Neural cell (in vitro differentiated cells): ENCODE measurements at regions not wholly inside any gene's neighbourhood (a gene's known extent, or its start where the extent isn't known, plus 50 kb on each side); places are given as distances from the start of the nearest gene placed in this dataset.

Experiments used
- H2AFZ ChIP-seq: fragments of 200-600, 300-800 bp; sonication (generic), shearing (Covaris generic); 2 replicates; pipeline ENCODE4 v1.6.0; 2014; ENCODE audit warnings: low read depth, mild to moderate bottlenecking, antibody characterized with exemption, low read length, moderate library complexity
- H3F3A ChIP-seq: fragments of 200-600 bp; shearing (Covaris generic); 2 replicates; pipeline ENCODE4 v1.6.1; 2016; ENCODE audit warnings: mild to moderate bottlenecking, moderate library complexity, mixed read lengths, antibody characterized with exemption, low read length; ENCODE audit not compliant: insufficient read depth, poor library complexity, severe bottlenecking
- H3K27ac ChIP-seq: fragments of 200-600, 300-800 bp; sonication (generic), shearing (Covaris generic); 2 replicates; pipeline ENCODE4 v1.5.1; 2014; ENCODE audit warnings: mild to moderate bottlenecking, low read length, moderate library complexity
- H3K27me3 ChIP-seq: fragments of 300-800, 200-600 bp; sonication (generic), shearing (Covaris generic); 2 replicates; pipeline ENCODE4 v1.6.0; 2014; ENCODE audit warnings: mild to moderate bottlenecking, low read depth, low read length, moderate library complexity; ENCODE audit not compliant: insufficient read depth
- H3K36me3 ChIP-seq: fragments of 300-800, 200-600 bp; sonication (generic), shearing (Covaris generic); 2 replicates; pipeline ENCODE4 v1.5.1; 2014; ENCODE audit warnings: mild to moderate bottlenecking, antibody characterized with exemption, low read length, moderate library complexity; ENCODE audit not compliant: insufficient read depth
- H3K4me2 ChIP-seq: fragments of 300-800, 200-600 bp; sonication (generic), shearing (Covaris generic); 2 replicates; pipeline ENCODE4 v1.6.0; 2014; ENCODE audit warnings: mild to moderate bottlenecking, low read length
- H3K4me3 ChIP-seq: fragments of 300-800, 200-600 bp; sonication (generic), shearing (Covaris generic); 2 replicates; pipeline ENCODE4 v1.5.1; 2014; ENCODE audit warnings: mild to moderate bottlenecking, low read length, moderate library complexity
- H3K79me2 ChIP-seq: fragments of 200-600 bp; shearing (Covaris generic); replicated peaks from 2 replicates; pipeline ENCODE4 v1.6.0; 2014; ENCODE audit warnings: mild to moderate bottlenecking, low read length, moderate library complexity; ENCODE audit not compliant: insufficient read depth
- H3K9ac ChIP-seq: fragments of 300-800, 200-600 bp; sonication (generic), shearing (Covaris generic); 2 replicates; pipeline ENCODE4 v1.6.1; 2016; ENCODE audit warnings: mild to moderate bottlenecking, low read length, mixed read lengths
- H3K9me2 ChIP-seq: fragments of 200-600 bp; shearing (Covaris generic); 2 replicates; pipeline ENCODE4 v1.6.1; 2016; ENCODE audit warnings: mild to moderate bottlenecking, low read length, mixed read lengths; ENCODE audit not compliant: insufficient read depth
- H3K9me3 ChIP-seq: fragments of 200-600, 300-800 bp; sonication (generic), shearing (Covaris generic); 2 replicates; pipeline ENCODE4 v1.6.1; 2016; ENCODE audit warnings: mild to moderate bottlenecking, mixed run types, low read length, moderate library complexity, mixed read lengths
- H4K20me1 ChIP-seq: fragments of 200-600 bp; shearing (Covaris generic); 2 replicates; pipeline ENCODE4 v1.6.1; 2016; ENCODE audit warnings: mild to moderate bottlenecking, mixed run types; ENCODE audit not compliant: insufficient read depth
- EP300 ChIP-seq: fragments of 450-650 bp; conservative IDR thresholded peaks from 2 replicates; pipeline ENCODE4 v1.6.1; 2014; ENCODE audit warnings: antibody characterized with exemption, mild to moderate bottlenecking, moderate library complexity; ENCODE audit not compliant: poor library complexity, severe bottlenecking
- EZH2 ChIP-seq: fragments of 200-600, 300-800 bp; shearing (Covaris generic), sonication (generic); IDR thresholded peaks from 2 replicates; pipeline ENCODE4 v1.6.1; 2014; ENCODE audit warnings: antibody characterized with exemption, low read length, borderline replicate concordance, mild to moderate bottlenecking; ENCODE audit not compliant: insufficient read depth, poor library complexity, severe bottlenecking
- MXI1 ChIP-seq: fragments of 450-650 bp; conservative IDR thresholded peaks from 2 replicates; pipeline ENCODE4 v1.6.1; 2014; ENCODE audit warnings: antibody characterized with exemption, mild to moderate bottlenecking; ENCODE audit not compliant: poor library complexity, severe bottlenecking
- POLR2AphosphoS5 ChIP-seq: IDR thresholded peaks from 2 replicates; pipeline ENCODE4 v1.6.1; 2012
- RAD21 ChIP-seq: fragments of 450-650 bp; conservative IDR thresholded peaks from 2 replicates; pipeline ENCODE4 v1.6.1; 2014; ENCODE audit warnings: antibody characterized with exemption, mild to moderate bottlenecking, moderate library complexity
- SMC3 ChIP-seq: fragments of 450-650 bp; conservative IDR thresholded peaks from 2 replicates; pipeline ENCODE4 v1.6.1; 2014; ENCODE audit warnings: antibody characterized with exemption, mild to moderate bottlenecking, moderate library complexity; ENCODE audit not compliant: poor library complexity
- TAF1 ChIP-seq: IDR thresholded peaks from 2 replicates; pipeline ENCODE4 v1.6.1; 2012; ENCODE audit warnings: low read depth
- TF ChIP-seq, protein P1 (sequence below): IDR thresholded peaks from 2 replicates; pipeline ENCODE4 v1.6.1; 2012; ENCODE audit warnings: borderline replicate concordance
- TF ChIP-seq, protein P2 (sequence below): fragments of 450-650 bp; IDR thresholded peaks from 2 replicates; pipeline ENCODE4 v1.5.1; 2014; ENCODE audit warnings: antibody characterized with exemption, mild to moderate bottlenecking, moderate library complexity; ENCODE audit not compliant: poor library complexity, severe bottlenecking

DNA sequence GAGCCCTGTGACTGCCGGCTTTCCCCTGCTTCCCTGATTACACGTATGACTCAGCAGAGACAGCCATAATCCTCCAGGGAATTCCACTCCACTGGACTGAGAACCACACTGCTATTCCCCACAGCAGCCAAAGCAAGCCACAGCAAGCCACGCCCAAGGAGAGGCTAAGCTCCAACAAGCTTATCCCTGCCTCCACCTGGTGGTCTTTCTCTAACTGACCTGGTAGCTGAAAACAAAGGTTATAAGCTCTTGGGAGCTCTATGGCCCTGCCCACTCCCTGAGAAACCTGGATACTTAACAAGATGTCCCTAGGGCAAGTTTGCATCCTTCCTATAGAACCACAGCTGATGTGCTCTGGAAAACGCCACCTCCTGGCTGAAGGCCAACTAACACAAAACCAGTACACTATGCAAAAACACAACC lies 613.7 kb upstream of the CDH18 start:
- no peak overlapping the region for H3K9ac ChIP-seq
- TF ChIP-seq EP300 (no peak), EZH2 (no peak), POLR2AphosphoS5 (no peak), TAF1 (no peak), RAD21 (no peak), SMC3 (no peak), MXI1 (no peak)
- TF ChIP-seq, protein P1, sequence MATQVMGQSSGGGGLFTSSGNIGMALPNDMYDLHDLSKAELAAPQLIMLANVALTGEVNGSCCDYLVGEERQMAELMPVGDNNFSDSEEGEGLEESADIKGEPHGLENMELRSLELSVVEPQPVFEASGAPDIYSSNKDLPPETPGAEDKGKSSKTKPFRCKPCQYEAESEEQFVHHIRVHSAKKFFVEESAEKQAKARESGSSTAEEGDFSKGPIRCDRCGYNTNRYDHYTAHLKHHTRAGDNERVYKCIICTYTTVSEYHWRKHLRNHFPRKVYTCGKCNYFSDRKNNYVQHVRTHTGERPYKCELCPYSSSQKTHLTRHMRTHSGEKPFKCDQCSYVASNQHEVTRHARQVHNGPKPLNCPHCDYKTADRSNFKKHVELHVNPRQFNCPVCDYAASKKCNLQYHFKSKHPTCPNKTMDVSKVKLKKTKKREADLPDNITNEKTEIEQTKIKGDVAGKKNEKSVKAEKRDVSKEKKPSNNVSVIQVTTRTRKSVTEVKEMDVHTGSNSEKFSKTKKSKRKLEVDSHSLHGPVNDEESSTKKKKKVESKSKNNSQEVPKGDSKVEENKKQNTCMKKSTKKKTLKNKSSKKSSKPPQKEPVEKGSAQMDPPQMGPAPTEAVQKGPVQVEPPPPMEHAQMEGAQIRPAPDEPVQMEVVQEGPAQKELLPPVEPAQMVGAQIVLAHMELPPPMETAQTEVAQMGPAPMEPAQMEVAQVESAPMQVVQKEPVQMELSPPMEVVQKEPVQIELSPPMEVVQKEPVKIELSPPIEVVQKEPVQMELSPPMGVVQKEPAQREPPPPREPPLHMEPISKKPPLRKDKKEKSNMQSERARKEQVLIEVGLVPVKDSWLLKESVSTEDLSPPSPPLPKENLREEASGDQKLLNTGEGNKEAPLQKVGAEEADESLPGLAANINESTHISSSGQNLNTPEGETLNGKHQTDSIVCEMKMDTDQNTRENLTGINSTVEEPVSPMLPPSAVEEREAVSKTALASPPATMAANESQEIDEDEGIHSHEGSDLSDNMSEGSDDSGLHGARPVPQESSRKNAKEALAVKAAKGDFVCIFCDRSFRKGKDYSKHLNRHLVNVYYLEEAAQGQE = no peak
- TF ChIP-seq, protein P2, sequence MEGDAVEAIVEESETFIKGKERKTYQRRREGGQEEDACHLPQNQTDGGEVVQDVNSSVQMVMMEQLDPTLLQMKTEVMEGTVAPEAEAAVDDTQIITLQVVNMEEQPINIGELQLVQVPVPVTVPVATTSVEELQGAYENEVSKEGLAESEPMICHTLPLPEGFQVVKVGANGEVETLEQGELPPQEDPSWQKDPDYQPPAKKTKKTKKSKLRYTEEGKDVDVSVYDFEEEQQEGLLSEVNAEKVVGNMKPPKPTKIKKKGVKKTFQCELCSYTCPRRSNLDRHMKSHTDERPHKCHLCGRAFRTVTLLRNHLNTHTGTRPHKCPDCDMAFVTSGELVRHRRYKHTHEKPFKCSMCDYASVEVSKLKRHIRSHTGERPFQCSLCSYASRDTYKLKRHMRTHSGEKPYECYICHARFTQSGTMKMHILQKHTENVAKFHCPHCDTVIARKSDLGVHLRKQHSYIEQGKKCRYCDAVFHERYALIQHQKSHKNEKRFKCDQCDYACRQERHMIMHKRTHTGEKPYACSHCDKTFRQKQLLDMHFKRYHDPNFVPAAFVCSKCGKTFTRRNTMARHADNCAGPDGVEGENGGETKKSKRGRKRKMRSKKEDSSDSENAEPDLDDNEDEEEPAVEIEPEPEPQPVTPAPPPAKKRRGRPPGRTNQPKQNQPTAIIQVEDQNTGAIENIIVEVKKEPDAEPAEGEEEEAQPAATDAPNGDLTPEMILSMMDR = no peak
- no peak overlapping the region for H2AFZ ChIP-seq
- H3K27me3 ChIP-seq = no peaks in the 10 kb centered on the region
- H3K36me3 ChIP-seq = no peaks in the 10 kb centered on the region
- no peaks in the 10 kb centered on the region for H3K9me3 ChIP-seq
- H3K9me2 ChIP-seq = no peaks in the 10 kb centered on the region
- H4K20me1 ChIP-seq = no peaks in the 10 kb centered on the region
- H3K79me2 ChIP-seq = no peaks in the 10 kb centered on the region
- H3F3A ChIP-seq = no peaks in the 10 kb centered on the region
- no peak overlapping the region for H3K4me3 ChIP-seq
- H3K4me2 ChIP-seq = no peak overlapping the region
- no peak overlapping the region for H3K27ac ChIP-seq

DNA sequence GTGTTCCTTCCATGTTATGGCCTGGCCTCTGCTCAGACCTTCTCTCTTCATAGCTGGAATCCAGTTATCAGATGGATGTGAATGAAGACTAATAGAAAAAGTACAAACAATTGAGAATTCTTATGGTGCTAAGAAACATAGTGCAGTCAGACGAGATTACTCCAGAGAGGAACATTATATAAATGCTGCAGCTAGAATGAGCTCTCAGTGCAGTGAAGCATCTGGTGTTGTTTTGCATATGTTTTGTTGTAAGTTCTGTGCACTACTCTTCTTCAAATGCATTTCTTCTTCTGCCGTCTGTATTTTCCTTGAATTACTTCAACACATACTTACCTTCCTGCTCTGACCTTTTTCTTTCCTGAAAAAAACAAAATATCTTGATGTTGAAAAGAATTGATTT lies 602.4 kb upstream of the CDH18 start:
- H3K4me2 ChIP-seq = no peak overlapping the region
- no peak overlapping the region for H3K4me3 ChIP-seq
- no peak overlapping the region for H3K9ac ChIP-seq
- H3K36me3 ChIP-seq = no peaks in the 10 kb centered on the region
- no peak overlapping the region for H2AFZ ChIP-seq
- H3K27me3 ChIP-seq = no peaks in the 10 kb centered on the region
- H3K9me3 ChIP-seq = no peaks in the 10 kb centered on the region
- H4K20me1 ChIP-seq = no peaks in the 10 kb centered on the region
- TF ChIP-seq TAF1 (no peak), EP300 (no peak), POLR2AphosphoS5 (no peak), EZH2 (no peak), MXI1 (no peak), SMC3 (no peak), RAD21 (no peak)
- TF ChIP-seq, protein P1 = no peak
- TF ChIP-seq, protein P2 = no peak
- no peaks in the 10 kb centered on the region for H3K79me2 ChIP-seq
- no peaks in the 10 kb centered on the region for H3K9me2 ChIP-seq
- no peaks in the 10 kb centered on the region for H3F3A ChIP-seq
- H3K27ac ChIP-seq = no peak overlapping the region
